BLaER1 (cell line): ENCODE measurements at regions not wholly inside any gene's neighbourhood (a gene's known extent, or its start where the extent isn't known, plus 50 kb on each side); places are given as distances from the start of the nearest gene placed in this dataset.
"Not testable (repeated sequence)": the region's sequence is repeated elsewhere in the genome, so short reads cannot be mapped to it uniquely, and the experiment has no call there.

ENCODE experiments used
- H3K27ac ChIP-seq: shearing (Covaris generic); formaldehyde crosslinking; 2 replicates; pipeline ENCODE4 v1.8.1; 2022
- H3K27me3 ChIP-seq: shearing (Covaris generic); formaldehyde crosslinking; 2 replicates; pipeline ENCODE4 v1.8.1; 2022
- H3K36me3 ChIP-seq: shearing (Covaris generic); formaldehyde crosslinking; 2 replicates; pipeline ENCODE4 v1.8.1; 2022
- H3K4me1 ChIP-seq: shearing (Covaris generic); formaldehyde crosslinking; 2 replicates; pipeline ENCODE4 v1.8.1; 2022
- H3K4me2 ChIP-seq: shearing (Covaris generic); formaldehyde crosslinking; 2 replicates; pipeline ENCODE4 v1.8.1; 2022
- H3K4me3 ChIP-seq: shearing (Covaris generic); formaldehyde crosslinking; 2 replicates; pipeline ENCODE4 v1.8.1; 2022
- H3K9ac ChIP-seq: shearing (Covaris generic); formaldehyde crosslinking; 2 replicates; pipeline ENCODE4 v1.8.1; 2022
- H3K9me3 ChIP-seq: shearing (Covaris generic); formaldehyde crosslinking; 2 replicates; pipeline ENCODE4 v1.8.1; 2022
- H4K20me1 ChIP-seq: shearing (Covaris generic); formaldehyde crosslinking; 2 replicates; pipeline ENCODE4 v1.8.1; 2022
- Cebpa-rat ChIP-seq: shearing (Covaris generic); IDR thresholded peaks from 2 replicates; pipeline ENCODE4 v1.8.1; 2022

DNA sequence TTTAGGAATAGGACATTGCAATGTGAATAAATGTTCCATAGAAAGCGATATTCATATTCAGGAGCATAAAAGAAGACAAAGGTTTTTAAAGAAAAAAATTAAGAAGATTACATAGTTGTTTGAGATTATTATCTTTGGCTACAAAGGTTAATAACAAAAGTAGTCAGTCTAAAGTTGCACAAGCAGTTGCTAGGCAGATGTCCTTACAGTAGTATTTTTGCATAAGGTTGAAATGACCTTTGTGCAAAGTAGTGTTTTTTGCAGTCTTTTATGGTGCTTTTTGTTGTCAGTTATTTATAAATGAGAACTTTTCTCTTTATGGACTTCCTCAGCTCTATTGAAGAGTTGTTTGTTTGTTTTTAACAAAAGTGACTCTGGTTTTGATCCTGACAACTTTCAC, 447.8 kb downstream of the AMY1C start:
- no peak overlapping the region for H3K4me2 ChIP-seq
- no peak overlapping the region for H3K4me3 ChIP-seq
- no peak overlapping the region for H3K9ac ChIP-seq
- no peaks in the 10 kb centered on the region for H4K20me1 ChIP-seq
- no peak overlapping the region for H3K27ac ChIP-seq
- no peaks in the 10 kb centered on the region for H3K4me1 ChIP-seq
- TF ChIP-seq Cebpa-rat, result no peak
- no peaks in the 10 kb centered on the region for H3K36me3 ChIP-seq
- H3K9me3 ChIP-seq, result no peaks in the 10 kb centered on the region
- no peaks in the 10 kb centered on the region for H3K27me3 ChIP-seq

- H3K4me1 ChIP-seq, result no peaks in the 10 kb centered on the region
- H4K20me1 ChIP-seq, result no peaks in the 10 kb centered on the region
- H3K9ac ChIP-seq, result no peak overlapping the region
- no peak overlapping the region for H3K4me2 ChIP-seq
- 0 out of 2 replicates have a peak, but pooled peaks cover under 1% of the 10 kb centered on the region for H3K9me3 ChIP-seq
- TF ChIP-seq Cebpa-rat, result no peak
- H3K36me3 ChIP-seq, result no peaks in the 10 kb centered on the region
- no peak overlapping the region for H3K4me3 ChIP-seq
- no peak overlapping the region for H3K27ac ChIP-seq
- H3K27me3 ChIP-seq, result no peaks in the 10 kb centered on the region
Measured at GRCh38 chr1:104212239-104212638, 462.5 kb downstream of the AMY1C start.

DNA sequence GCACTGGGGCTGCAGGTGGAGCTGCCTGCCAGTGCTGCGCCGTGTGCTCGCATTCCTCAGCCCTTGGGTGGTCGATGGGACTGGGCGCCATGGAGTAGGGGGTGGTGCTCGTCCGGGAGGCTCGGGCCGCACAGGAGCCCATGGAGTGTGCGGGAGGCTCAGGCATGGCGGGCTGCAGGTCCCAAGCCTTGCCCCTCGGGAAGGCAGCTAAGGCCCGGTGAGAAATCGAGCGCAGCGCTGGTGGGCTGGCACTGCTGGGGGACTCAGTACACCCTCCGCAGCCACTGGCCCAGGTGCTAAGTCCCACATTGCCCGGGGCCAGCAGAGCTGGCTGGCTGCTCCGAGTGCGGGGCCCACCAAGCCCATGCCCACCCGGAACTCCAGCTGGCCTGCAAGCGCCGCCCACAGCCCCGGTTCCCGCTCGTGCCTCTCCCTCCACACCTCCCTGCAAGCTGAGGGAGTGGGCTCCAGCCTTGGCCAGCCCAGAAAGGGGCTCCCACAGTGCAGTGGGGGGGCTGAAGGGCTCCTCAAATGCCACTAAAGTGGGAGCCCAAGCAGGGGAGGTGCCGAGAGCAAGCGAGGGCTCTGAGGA, 467.8 kb downstream of the AMY1C start:
- H4K20me1 ChIP-seq, H3K27me3 ChIP-seq, H3K27ac ChIP-seq, H3K4me1 ChIP-seq, H3K9ac ChIP-seq, H3K4me2 ChIP-seq, H3K36me3 ChIP-seq, H3K4me3 ChIP-seq, H3K9me3 ChIP-seq: not testable (repeated sequence)

GRCh38 chr1:104229860-104230259, 480.2 kb downstream of the AMY1C start:
- Histone ChIP-seq H3K4me3 (no peak overlapping the region), H3K9me3 (no peaks in the 10 kb centered on the region)
- no peak for TF ChIP-seq Cebpa-rat

GRCh38 chr1:104231676-104232075, 482.0 kb downstream of the AMY1C start:
- Histone ChIP-seq H3K27ac (no peak overlapping the region), H3K27me3 (no peaks in the 10 kb centered on the region), H3K4me3 (no peak overlapping the region), H3K9me3 (no peaks in the 10 kb centered on the region), H3K4me1 (no peaks in the 10 kb centered on the region), H4K20me1 (no peaks in the 10 kb centered on the region), H3K9ac (no peak overlapping the region), H3K36me3 (no peaks in the 10 kb centered on the region), H3K4me2 (no peak overlapping the region)
- no peak for TF ChIP-seq Cebpa-rat

More at GRCh38 chr1:104229860-104230259, 480.2 kb downstream of the AMY1C start:
- no peak overlapping the region for H3K9ac ChIP-seq
- H3K36me3 ChIP-seq, result no peaks in the 10 kb centered on the region
- no peaks in the 10 kb centered on the region for H3K4me1 ChIP-seq
- no peak overlapping the region for H3K4me2 ChIP-seq
- H4K20me1 ChIP-seq, result no peaks in the 10 kb centered on the region
- H3K27me3 ChIP-seq, result no peaks in the 10 kb centered on the region
- H3K27ac ChIP-seq, result no peak overlapping the region

- H3K36me3 ChIP-seq, result no peaks in the 10 kb centered on the region
- TF ChIP-seq Cebpa-rat, result no peak
- no peaks in the 10 kb centered on the region for H3K4me1 ChIP-seq
- no peak overlapping the region for H3K4me3 ChIP-seq
- no peak overlapping the region for H3K27ac ChIP-seq
- H3K9ac ChIP-seq, result no peak overlapping the region
- H3K4me2 ChIP-seq, result no peak overlapping the region
- no peaks in the 10 kb centered on the region for H3K27me3 ChIP-seq
- H4K20me1 ChIP-seq, result no peaks in the 10 kb centered on the region
- H3K9me3 ChIP-seq, result no peaks in the 10 kb centered on the region
Measured at GRCh38 chr1:104235141-104235540, 485.4 kb downstream of the AMY1C start.

DNA sequence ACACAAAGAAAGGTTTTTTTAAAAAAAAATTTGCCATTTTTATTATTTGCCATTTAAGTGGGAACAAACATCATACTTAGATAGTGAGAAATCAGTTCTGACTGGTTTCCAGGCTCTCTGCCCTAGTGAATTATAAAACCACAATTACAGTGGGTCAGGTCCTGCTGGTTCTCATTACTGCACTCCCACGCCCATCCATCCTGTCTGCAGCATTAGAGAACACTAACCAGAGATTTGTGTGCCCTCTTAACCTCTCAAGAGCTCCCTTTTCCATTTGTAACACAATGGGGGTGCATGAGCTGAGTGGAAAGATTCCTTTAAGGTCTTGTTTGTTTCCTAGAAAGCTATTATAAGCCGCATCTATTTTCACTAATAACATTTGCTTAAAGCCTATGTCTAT, 489.3 kb downstream of the AMY1C start:
- H3K4me3 ChIP-seq, result no peak overlapping the region
- H3K9ac ChIP-seq, result no peak overlapping the region
- H3K4me1 ChIP-seq, result no peaks in the 10 kb centered on the region
- no peaks in the 10 kb centered on the region for H3K36me3 ChIP-seq
- no peak for TF ChIP-seq Cebpa-rat
- H3K27me3 ChIP-seq, result no peaks in the 10 kb centered on the region
- H3K4me2 ChIP-seq, result no peak overlapping the region
- H3K27ac ChIP-seq, result no peak overlapping the region
- H3K9me3 ChIP-seq, result no peaks in the 10 kb centered on the region
- H4K20me1 ChIP-seq, result no peaks in the 10 kb centered on the region

DNA sequence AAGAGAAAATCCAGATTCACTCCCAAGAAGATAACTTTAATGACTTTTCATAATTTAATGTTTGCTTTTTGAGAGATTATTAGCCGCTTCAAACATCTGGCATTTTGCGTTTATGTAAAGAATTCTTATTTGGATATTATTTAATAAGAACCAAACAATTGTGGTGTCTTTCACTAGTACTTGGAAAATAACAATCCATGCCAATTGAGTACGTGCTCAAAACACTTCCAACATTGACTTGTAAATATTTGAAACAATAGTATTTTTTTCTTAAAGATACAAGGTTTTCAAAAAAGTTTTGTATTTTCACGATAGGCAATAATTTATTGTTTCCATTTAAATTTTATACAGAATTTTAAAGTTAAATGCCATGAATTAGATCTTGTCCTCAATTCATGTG, 498.7 kb downstream of the AMY1C start:
- H3K9ac ChIP-seq, result no peak overlapping the region
- no peaks in the 10 kb centered on the region for H3K36me3 ChIP-seq
- no peak overlapping the region for H3K4me3 ChIP-seq
- no peaks in the 10 kb centered on the region for H4K20me1 ChIP-seq
- H3K9me3 ChIP-seq, result no peaks in the 10 kb centered on the region
- no peak overlapping the region for H3K27ac ChIP-seq
- no peaks in the 10 kb centered on the region for H3K27me3 ChIP-seq
- TF ChIP-seq Cebpa-rat, result no peak
- no peak overlapping the region for H3K4me2 ChIP-seq
- H3K4me1 ChIP-seq, result no peaks in the 10 kb centered on the region

- no peaks in the 10 kb centered on the region for H3K36me3 ChIP-seq
- H3K9ac ChIP-seq, result no peak overlapping the region
- no peak for TF ChIP-seq Cebpa-rat
- no peaks in the 10 kb centered on the region for H3K4me1 ChIP-seq
- H3K4me2 ChIP-seq, result no peak overlapping the region
- no peak overlapping the region for H3K4me3 ChIP-seq
- H4K20me1 ChIP-seq, result no peaks in the 10 kb centered on the region
- H3K27me3 ChIP-seq, result no peaks in the 10 kb centered on the region
- no peak overlapping the region for H3K27ac ChIP-seq
- no peaks in the 10 kb centered on the region for H3K9me3 ChIP-seq
Measured at GRCh38 chr1:104259481-104259880, 509.8 kb downstream of the AMY1C start.

GRCh38 chr1:104263110-104263509, 513.4 kb downstream of the AMY1C start:
- H3K9ac ChIP-seq, H3K4me2 ChIP-seq, H3K4me1 ChIP-seq, H3K27me3 ChIP-seq, H4K20me1 ChIP-seq, H3K27ac ChIP-seq, H3K36me3 ChIP-seq, H3K9me3 ChIP-seq, H3K4me3 ChIP-seq: not testable (repeated sequence)

- Histone ChIP-seq H4K20me1 (no peaks in the 10 kb centered on the region), H3K4me2 (no peak overlapping the region), H3K9me3 (no peaks in the 10 kb centered on the region), H3K4me1 (no peaks in the 10 kb centered on the region), H3K36me3 (no peaks in the 10 kb centered on the region), H3K4me3 (no peak overlapping the region), H3K27ac (no peak overlapping the region), H3K27me3 (no peaks in the 10 kb centered on the region), H3K9ac (no peak overlapping the region)
- no peak for TF ChIP-seq Cebpa-rat
Measured at GRCh38 chr1:104264521-104264920, 514.8 kb downstream of the AMY1C start.
